ACC112 (cell line): ENCODE measurements at regions not wholly inside any gene's neighbourhood (a gene's known extent, or its start where the extent isn't known, plus 50 kb on each side); places are given as distances from the start of the nearest gene placed in this dataset.

Source experiments
- H2AFZ ChIP-seq: fragments of 200-600 bp; sonication (generic); one replicate; pipeline ENCODE4 v1.6.0; 2017; ENCODE audit warnings: antibody characterized with exemption, low read length; ENCODE audit not compliant: unreplicated experiment
- H3K27ac ChIP-seq: fragments of 200-600 bp; sonication (generic); 2 replicates; pipeline ENCODE4 v1.5.1; 2014; ENCODE audit warnings: low read depth, mild to moderate bottlenecking, antibody characterized with exemption, low read length, moderate library complexity
- H3K27me3 ChIP-seq: fragments of 200-600 bp; sonication (generic); 2 replicates; pipeline ENCODE4 v1.6.1; 2014; ENCODE audit warnings: mild to moderate bottlenecking, antibody characterized with exemption, low read length, moderate library complexity, mixed read lengths; ENCODE audit not compliant: insufficient read depth
- H3K36me3 ChIP-seq: fragments of 200-600 bp; sonication (generic); 2 replicates; pipeline ENCODE4 v1.6.1; 2016; ENCODE audit warnings: mild to moderate bottlenecking, antibody characterized with exemption, low read length, moderate library complexity, mixed read lengths; ENCODE audit not compliant: insufficient read depth
- H3K4me1 ChIP-seq: fragments of 200-600 bp; sonication (generic); one replicate; pipeline ENCODE4 v1.6.1; 2016; ENCODE audit warnings: low read length, mixed read lengths; ENCODE audit not compliant: insufficient read depth, unreplicated experiment, control insufficient read depth
- H3K4me3 ChIP-seq: fragments of 200-600 bp; sonication (generic); 2 replicates; pipeline ENCODE4 v1.5.1; 2014; ENCODE audit warnings: mild to moderate bottlenecking, low read depth, low read length
- H3K79me2 ChIP-seq: fragments of 200-600 bp; sonication (generic); one replicate; pipeline ENCODE4 v1.6.0; 2016; ENCODE audit warnings: low read length; ENCODE audit not compliant: control insufficient read depth, unreplicated experiment, insufficient read depth

- Histone ChIP-seq H3K36me3 (no peaks in the 10 kb centered on the region), H2AFZ (no peak overlapping the region), H3K27me3 (peaks cover 53% of the 10 kb centered on the region)
Measured at GRCh38 chr7:35389636-35390035, 135.7 kb upstream of the TBX20 start.

GRCh38 chr7:35386816-35387706 lies 133.2 kb upstream of the TBX20 start:
- H3K27ac ChIP-seq: no peak overlapping the region
- H3K27me3 ChIP-seq: peaks cover 47% of the 10 kb centered on the region
- H3K4me1 ChIP-seq: no peaks in the 10 kb centered on the region
- H3K79me2 ChIP-seq: no peaks in the 10 kb centered on the region
- H2AFZ ChIP-seq: no peak overlapping the region
- no peak overlapping the region for H3K4me3 ChIP-seq
- no peaks in the 10 kb centered on the region for H3K36me3 ChIP-seq

More at GRCh38 chr7:35389636-35390035, 135.7 kb upstream of the TBX20 start:
- Histone ChIP-seq H3K4me1 (no peaks in the 10 kb centered on the region), H3K4me3 (no peak overlapping the region), H3K79me2 (no peaks in the 10 kb centered on the region), H3K27ac (no peak overlapping the region)

GRCh38 chr7:35386082-35386815 lies 132.3 kb upstream of the TBX20 start:
- no peaks in the 10 kb centered on the region for H3K36me3 ChIP-seq
- no peaks in the 10 kb centered on the region for H3K79me2 ChIP-seq
- no peak overlapping the region for H3K4me3 ChIP-seq

DNA sequence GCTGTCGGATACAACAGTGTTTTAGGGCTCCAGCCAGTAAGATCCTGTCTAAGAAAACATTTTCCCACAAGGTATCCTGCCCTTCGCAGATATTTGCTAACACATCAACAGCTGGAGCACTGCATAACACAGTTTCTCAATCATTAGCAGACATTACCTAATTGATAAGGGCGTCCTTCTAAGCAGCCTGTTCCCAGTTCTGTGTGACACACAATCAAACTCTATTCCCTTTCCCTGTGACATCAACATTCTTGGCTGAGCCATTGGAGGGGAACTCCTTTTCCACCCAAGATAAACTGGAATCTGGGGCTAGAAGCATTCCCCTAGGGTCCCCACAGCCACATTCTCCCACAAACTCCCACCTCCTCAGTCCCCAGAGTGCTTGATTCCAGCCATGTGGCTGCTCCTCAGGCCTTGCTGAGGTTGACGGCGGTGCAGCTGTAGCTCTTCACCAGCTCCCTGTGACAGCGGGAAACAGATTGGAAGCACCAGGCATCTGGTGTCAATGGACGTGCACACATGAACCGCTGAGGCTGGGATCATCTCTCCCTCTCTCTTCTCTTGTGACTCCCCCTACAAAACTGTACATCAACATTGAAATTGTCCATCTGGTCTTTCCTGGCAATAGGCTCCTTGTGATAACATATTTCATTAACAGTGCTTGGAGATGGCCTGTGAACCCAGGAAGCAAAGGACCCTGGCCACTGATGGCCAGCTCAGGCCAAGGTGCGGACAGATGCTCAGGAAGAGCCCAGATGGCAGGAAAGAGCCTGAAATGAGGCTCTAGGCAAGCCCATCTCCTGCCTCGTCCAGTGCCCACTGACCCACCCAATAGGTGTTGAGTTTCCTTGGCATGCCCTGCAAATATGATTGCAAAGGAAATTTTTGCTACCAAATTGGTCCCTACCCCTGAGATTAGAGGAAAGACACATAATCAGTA lies 131.1 kb upstream of the TBX20 start:
- H3K27me3 ChIP-seq: peaks cover 30% of the 10 kb centered on the region

More at GRCh38 chr7:35386082-35386815, 132.3 kb upstream of the TBX20 start:
- H3K27me3 ChIP-seq: peaks cover 39% of the 10 kb centered on the region
- no peak overlapping the region for H3K27ac ChIP-seq
- H3K4me1 ChIP-seq: no peaks in the 10 kb centered on the region
- no peak overlapping the region for H2AFZ ChIP-seq

DNA sequence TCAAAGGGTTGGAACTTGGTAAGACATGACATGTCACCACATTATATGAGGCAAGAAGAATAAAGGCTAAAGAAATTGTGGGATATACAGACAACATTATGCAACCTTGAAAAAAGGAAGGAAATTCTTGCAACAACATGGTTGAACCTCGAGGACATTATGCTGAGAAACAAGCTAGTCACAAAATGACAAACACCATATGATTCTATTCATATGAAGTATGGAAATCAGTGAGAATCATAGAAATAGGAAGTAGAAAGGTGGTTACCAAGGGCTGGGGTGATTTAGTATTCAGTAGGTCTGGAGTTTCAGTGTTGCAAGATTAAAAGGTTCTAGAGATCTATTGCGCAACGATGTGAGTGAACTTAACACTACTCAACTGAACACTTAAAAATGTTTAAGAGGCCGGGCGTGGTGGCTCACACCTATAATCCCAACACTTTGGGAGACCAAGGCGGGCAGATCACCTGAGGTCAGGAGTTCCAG lies 126.9 kb upstream of the TBX20 start:
- H3K27ac ChIP-seq: no peak overlapping the region
- no peaks in the 10 kb centered on the region for H3K4me1 ChIP-seq
- no peaks in the 10 kb centered on the region for H3K79me2 ChIP-seq
- H3K4me3 ChIP-seq: no peak overlapping the region
- H2AFZ ChIP-seq: no peak overlapping the region
- H3K36me3 ChIP-seq: no peaks in the 10 kb centered on the region
- peaks cover 36% of the 10 kb centered on the region for H3K27me3 ChIP-seq

More for the DNA sequence above, 131.1 kb upstream of the TBX20 start:
- Histone ChIP-seq H3K4me1 (no peaks in the 10 kb centered on the region), H2AFZ (no peak overlapping the region), H3K27ac (no peak overlapping the region), H3K36me3 (no peaks in the 10 kb centered on the region), H3K4me3 (no peak overlapping the region), H3K79me2 (no peaks in the 10 kb centered on the region)

DNA sequence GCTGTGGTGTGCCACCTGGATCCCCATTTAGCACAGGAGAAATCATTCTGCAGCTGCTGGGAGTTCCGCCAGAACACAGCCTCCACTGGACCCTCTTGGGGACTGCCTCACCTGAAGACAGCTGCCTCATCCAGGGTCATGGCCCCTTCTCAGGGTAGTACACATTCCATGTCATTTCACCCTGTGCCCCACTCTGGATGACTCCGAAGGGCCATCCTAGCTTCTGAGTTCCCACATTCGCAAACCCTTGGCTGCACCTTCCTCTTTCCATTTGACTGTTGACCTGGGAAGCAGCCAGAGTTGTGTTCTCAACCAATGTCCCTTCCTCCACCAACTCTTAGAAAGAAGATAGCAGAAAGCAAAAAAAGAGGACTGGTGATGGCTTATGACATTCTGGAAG lies 125.6 kb upstream of the TBX20 start:
- no peak overlapping the region for H3K27ac ChIP-seq

DNA sequence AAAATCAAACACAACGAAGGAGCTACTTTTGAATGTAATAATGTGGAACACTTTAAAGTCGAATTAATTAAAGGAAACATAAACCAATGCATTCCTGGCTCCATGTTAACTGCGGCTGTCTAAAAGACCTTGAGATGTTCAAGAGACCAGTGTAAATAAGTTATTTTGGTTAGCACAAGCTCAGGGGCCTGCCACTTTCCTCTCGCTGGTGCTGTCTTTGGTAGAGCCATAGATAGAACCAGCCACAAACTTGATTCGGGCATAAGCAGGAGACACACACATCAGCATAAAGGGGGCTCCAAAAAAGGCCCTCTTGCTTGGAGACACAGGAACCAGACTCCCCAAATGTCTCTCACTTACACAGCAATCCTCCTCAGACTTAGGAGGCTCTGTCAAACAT lies 121.6 kb upstream of the TBX20 start:
- Histone ChIP-seq H3K36me3 (no peaks in the 10 kb centered on the region), H3K4me3 (no peak overlapping the region), H2AFZ (no peak overlapping the region), H3K27me3 (peaks cover 18% of the 10 kb centered on the region), H3K79me2 (no peaks in the 10 kb centered on the region), H3K4me1 (no peaks in the 10 kb centered on the region), H3K27ac (no peak overlapping the region)

More for the DNA sequence above, 125.6 kb upstream of the TBX20 start:
- Histone ChIP-seq H2AFZ (no peak overlapping the region), H3K36me3 (no peaks in the 10 kb centered on the region), H3K79me2 (no peaks in the 10 kb centered on the region), H3K4me3 (no peak overlapping the region), H3K4me1 (no peaks in the 10 kb centered on the region), H3K27me3 (peaks cover 28% of the 10 kb centered on the region)

DNA sequence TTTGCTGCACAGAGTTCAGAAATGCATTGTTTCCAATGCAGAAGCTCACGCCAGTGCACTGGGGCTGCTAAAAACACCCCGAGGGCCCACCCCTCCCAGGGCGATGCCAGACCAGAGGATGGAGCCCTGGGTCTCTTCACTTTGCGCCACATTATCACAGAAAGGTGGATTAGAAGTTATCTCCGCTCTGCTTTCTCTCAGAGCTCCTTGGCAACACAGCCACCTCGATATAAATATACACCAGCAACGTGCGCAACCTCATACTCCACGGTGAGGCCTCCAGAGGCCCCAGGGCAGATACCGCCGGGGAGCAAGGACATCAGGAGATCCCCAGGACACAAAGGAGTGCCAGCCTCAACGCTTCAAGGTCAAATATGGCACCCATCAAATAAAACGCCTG lies 121.0 kb upstream of the TBX20 start:
- Histone ChIP-seq H3K4me1 (no peaks in the 10 kb centered on the region), H3K79me2 (no peaks in the 10 kb centered on the region), H2AFZ (no peak overlapping the region), H3K27ac (no peak overlapping the region), H3K36me3 (no peaks in the 10 kb centered on the region), H3K4me3 (no peak overlapping the region), H3K27me3 (peaks cover 18% of the 10 kb centered on the region)

GRCh38 chr7:35371221-35371620 lies 117.3 kb upstream of the TBX20 start:
- Histone ChIP-seq H3K4me1 (no peaks in the 10 kb centered on the region), H3K4me3 (no peak overlapping the region), H3K79me2 (no peaks in the 10 kb centered on the region), H3K27ac (no peak overlapping the region), H2AFZ (no peak overlapping the region), H3K27me3 (peaks cover 6% of the 10 kb centered on the region), H3K36me3 (no peaks in the 10 kb centered on the region)

DNA sequence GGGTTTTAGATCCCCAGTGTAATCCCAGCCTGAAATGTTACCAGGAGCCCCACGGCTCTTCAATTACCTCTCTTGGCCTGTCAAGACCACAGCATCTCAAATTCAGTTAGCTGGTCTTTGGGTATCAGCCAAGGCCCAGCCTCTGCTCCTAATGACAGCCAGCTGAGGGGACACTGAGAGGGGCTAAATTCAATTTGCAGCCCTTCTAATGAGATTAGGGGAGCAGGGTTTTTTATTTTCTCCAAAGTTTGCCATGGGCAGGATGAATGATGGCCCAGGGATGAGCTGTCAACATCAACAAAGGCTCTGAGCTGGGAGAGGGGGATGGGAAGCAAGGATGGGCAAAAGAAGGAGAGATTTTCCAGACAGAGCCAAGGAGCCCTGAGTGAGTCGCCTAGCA lies 116.8 kb upstream of the TBX20 start:
- no peak overlapping the region for H3K27ac ChIP-seq

More for the DNA sequence above, 116.8 kb upstream of the TBX20 start:
- Histone ChIP-seq H2AFZ (no peak overlapping the region), H3K79me2 (no peaks in the 10 kb centered on the region), H3K27me3 (peaks cover 5% of the 10 kb centered on the region), H3K36me3 (no peaks in the 10 kb centered on the region), H3K4me1 (no peaks in the 10 kb centered on the region), H3K4me3 (no peak overlapping the region)
